Chondrocyte (in vitro differentiated cells): ENCODE measurements at regions not wholly inside any gene's neighbourhood (a gene's known extent, or its start where the extent isn't known, plus 50 kb on each side); places are given as distances from the start of the nearest gene placed in this dataset.
A peak's percentile ranks its signal among the peaks of the same experiment; 100 is the strongest.

Experiments
- DNase-seq: peaks from one replicate; pipeline ENCODE4 v3.0.0; 2021; ENCODE audit warnings: mixed read lengths, low spot score
- H3K27ac Mint-ChIP-seq: one replicate; pipeline ENCODE4 v1.8.0; 2021; ENCODE audit warnings: mild to moderate bottlenecking, moderate library complexity, mixed read lengths; ENCODE audit not compliant: unreplicated experiment
- H3K27me3 Mint-ChIP-seq: 2 replicates; pipeline ENCODE4 v1.8.0; 2021; ENCODE audit warnings: low read depth, mixed read lengths
- H3K36me3 Mint-ChIP-seq: 2 replicates; pipeline ENCODE4 v1.8.0; 2021; ENCODE audit warnings: low read depth, mixed read lengths
- H3K4me1 Mint-ChIP-seq: 2 replicates; pipeline ENCODE4 v1.8.0; 2021; ENCODE audit warnings: low read depth, mild to moderate bottlenecking, mixed read lengths
- H3K4me3 Mint-ChIP-seq: one replicate; pipeline ENCODE4 v1.8.0; 2021; ENCODE audit warnings: mild to moderate bottlenecking, moderate library complexity, mixed read lengths; ENCODE audit not compliant: unreplicated experiment
- H3K9me3 Mint-ChIP-seq: 2 replicates; pipeline ENCODE4 v1.8.0; 2021; ENCODE audit warnings: low read depth, mixed read lengths
- CTCF ChIP-seq: fragments of 200-600 bp; sonication (generic); IDR thresholded peaks from 2 replicates; pipeline ENCODE4 v1.5.0; 2021; ENCODE audit warnings: antibody characterized with exemption, mild to moderate bottlenecking, moderate library complexity

GRCh38 chr2:118791483-118791882 is 56.0 kb downstream of the EN1 start:
- Mint-ChIP-seq H3K36me3 (no peaks in the 10 kb centered on the region), H3K27me3 (peaks cover 32% of the 10 kb centered on the region), H3K9me3 (no peaks in the 10 kb centered on the region), H3K4me1 (no peaks in the 10 kb centered on the region), H3K27ac (no peak overlapping the region), H3K4me3 (no peak overlapping the region)
- DNase-seq, result no peak
- no peak for TF ChIP-seq CTCF

- Mint-ChIP-seq H3K27ac (no peak overlapping the region), H3K4me1 (no peaks in the 10 kb centered on the region), H3K36me3 (no peaks in the 10 kb centered on the region), H3K9me3 (no peaks in the 10 kb centered on the region), H3K4me3 (no peak overlapping the region), H3K27me3 (peaks cover 29% of the 10 kb centered on the region)
- TF ChIP-seq CTCF, result no peak
- no peak for DNase-seq
These were observed 60.7 kb downstream of the EN1 start for GRCh38 chr2:118786746-118787145.

- no peak for TF ChIP-seq CTCF
- H3K27me3 Mint-ChIP-seq, result peaks cover 25% of the 10 kb centered on the region
These were observed 62.6 kb downstream of the EN1 start for GRCh38 chr2:118784860-118785259.

GRCh38 chr2:118779362-118779761 is 68.1 kb downstream of the EN1 start:
- peaks cover 10% of the 10 kb centered on the region for H3K4me1 Mint-ChIP-seq
- no peak overlapping the region for H3K4me3 Mint-ChIP-seq
- H3K36me3 Mint-ChIP-seq, result no peaks in the 10 kb centered on the region
- TF ChIP-seq CTCF, result no peak
- no peak overlapping the region for H3K27ac Mint-ChIP-seq
- no peak for DNase-seq
- H3K27me3 Mint-ChIP-seq, result peaks cover 23% of the 10 kb centered on the region
- peaks cover 2% of the 10 kb centered on the region for H3K9me3 Mint-ChIP-seq

More at GRCh38 chr2:118784860-118785259, 62.6 kb downstream of the EN1 start:
- no peaks in the 10 kb centered on the region for H3K4me1 Mint-ChIP-seq
- no peak overlapping the region for H3K27ac Mint-ChIP-seq
- no peaks in the 10 kb centered on the region for H3K9me3 Mint-ChIP-seq
- no peaks in the 10 kb centered on the region for H3K36me3 Mint-ChIP-seq
- DNase-seq, result no peak
- H3K4me3 Mint-ChIP-seq, result no peak overlapping the region

- no peak for DNase-seq
These were observed 72.9 kb downstream of the EN1 start for GRCh38 chr2:118774458-118775133.

More at GRCh38 chr2:118774458-118775133, 72.9 kb downstream of the EN1 start:
- Mint-ChIP-seq H3K27me3 (peaks cover 49% of the 10 kb centered on the region), H3K36me3 (no peaks in the 10 kb centered on the region), H3K9me3 (peaks cover 2% of the 10 kb centered on the region), H3K27ac (no peak overlapping the region), H3K4me1 (peaks cover 14% of the 10 kb centered on the region), H3K4me3 (peak overlapping the region; percentile 56)
- TF ChIP-seq CTCF, result no peak
